Fibroblast of skin of right biceps (primary cell): ENCODE measurements at regions not wholly inside any gene's neighbourhood (a gene's known extent, or its start where the extent isn't known, plus 50 kb on each side); places are given as distances from the start of the nearest gene placed in this dataset.
A peak's percentile ranks its signal among the peaks of the same experiment; 100 is the strongest.

Experiments used
- DNase-seq: peaks from one replicate; pipeline ENCODE4 v3.0.0-alpha.2; 2013

DNA sequence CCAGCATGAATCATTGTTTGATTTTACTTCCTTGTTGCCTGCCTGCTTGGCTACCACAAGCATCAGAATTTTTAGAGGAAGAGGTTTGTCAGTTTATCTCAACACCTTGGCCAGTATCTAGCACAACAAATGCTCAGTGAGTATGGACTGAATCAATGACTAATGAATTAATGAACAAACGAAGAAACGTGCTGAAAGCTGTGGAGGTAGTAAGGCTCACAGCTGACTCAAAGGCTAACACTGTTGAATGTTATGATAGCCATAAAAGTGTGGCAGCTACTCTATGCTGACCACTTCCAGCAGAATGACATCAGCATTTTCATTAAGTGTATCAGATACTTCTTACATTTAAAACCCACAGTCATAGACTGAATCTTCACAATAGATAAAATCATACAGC, 543.4 kb downstream of the IRS1 start:
- DNase-seq = peak; percentile 50

- no peak for DNase-seq
Observed at GRCh38 chr2:226251661-226252060, 548.0 kb downstream of the IRS1 start.

DNA sequence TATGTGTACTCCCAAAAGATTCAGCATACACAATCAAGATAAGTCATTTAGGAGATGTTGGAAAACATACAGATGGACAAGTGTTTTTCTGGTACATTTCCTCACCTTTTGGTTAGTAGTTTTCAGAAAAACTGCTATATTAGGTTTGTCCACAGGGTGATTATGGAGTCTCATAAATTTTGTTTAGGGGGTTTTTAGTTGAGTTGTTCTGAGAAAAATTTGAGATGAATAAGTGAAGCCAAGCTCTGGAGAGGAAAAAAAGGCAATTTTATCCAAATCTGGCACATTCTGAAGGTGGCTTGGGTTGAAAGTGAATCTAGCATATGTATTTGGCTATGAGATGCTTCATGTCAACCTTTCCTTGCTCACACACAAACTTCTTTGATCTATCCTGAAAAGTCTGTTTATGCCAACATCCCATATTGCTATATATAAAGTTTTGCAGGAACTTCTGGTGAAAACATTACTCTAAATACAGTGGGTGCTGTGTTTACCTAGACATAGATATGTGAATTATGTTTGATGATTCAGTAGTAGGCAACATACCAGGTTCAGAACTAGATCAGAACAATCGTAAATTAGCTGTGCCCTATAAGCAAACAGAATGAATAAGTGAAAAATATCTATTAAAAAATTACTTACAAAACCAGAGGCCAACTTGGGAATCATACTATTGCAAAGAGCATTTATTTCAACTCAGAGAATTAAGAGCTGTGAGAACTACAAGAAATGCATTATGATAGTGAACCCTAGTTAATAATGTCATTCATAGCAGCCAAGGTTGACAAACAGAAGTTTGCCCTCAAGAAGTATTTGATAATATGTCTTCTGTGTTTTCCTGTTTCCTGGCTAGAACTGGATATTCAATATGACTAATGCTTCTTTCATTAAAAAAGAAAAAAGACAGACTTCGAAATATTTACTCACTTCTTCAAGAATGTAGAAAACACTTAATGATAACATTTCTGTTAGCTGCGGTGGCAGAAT, 552.0 kb downstream of the IRS1 start:
- peak; percentile 28 for DNase-seq

DNA sequence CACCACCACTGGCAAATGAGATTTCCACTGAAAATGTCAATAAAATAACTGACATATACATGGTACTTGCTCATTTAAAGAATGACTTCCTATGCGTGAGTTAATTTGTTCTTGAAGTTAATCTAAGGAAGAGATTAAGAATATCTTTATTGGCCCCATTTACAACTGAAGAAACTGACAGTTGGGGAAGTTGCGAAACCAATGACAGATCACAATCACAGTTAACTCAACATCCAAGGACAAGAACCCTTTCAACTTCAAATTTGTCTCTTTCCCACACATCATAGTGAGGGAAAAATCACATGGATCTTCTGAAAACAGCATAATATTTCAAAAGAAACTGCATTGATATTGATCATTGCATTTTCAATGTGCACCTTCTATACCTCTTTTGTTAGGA, 565.4 kb downstream of the IRS1 start:
- DNase-seq = no peak

DNA sequence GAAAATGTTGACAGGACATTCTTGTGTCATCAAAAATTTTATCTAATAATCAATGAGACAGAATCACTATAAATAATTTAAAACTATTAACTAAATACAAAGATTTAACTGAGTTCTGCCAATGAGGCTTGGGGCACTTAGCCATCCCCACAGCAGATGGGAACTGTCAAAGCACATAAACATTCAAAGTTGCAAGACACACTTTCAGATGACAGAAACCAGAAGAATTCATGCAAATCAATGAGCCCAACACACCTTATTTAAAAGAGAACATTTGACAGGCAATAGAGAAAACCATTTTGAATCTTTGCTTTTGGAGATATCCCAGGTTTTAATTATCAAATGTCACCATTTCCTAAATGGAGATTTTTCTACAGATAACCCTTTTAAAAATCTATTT, 566.2 kb downstream of the IRS1 start:
- DNase-seq = no peak

- DNase-seq = no peak
Observed at GRCh38 chr2:226228080-226228479, 571.5 kb downstream of the IRS1 start.

DNA sequence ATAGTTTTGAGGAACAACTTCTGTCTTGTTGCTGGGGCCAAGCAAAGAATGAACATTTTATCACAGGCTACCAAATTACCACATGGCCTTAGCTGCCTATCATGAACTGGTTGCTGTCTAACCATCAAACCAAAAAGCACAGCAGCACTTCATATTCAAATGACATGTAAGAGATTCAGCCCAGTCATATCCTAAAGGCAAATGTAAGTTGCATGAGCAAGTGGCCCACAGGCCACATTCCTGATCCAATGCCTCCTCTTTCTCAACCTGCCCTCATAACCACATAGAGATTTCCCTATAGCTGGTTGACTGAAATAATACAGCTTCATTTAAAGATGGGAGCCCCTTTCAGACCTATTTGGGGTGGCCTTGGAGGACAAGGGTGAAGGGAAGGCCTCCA, 572.3 kb downstream of the IRS1 start:
- no peak for DNase-seq

- no peak for DNase-seq
Observed at GRCh38 chr2:226223704-226224103, 575.9 kb downstream of the IRS1 start.

- DNase-seq = no peak
Observed at GRCh38 chr2:226220511-226220910, 579.1 kb downstream of the IRS1 start.

GRCh38 chr2:226217191-226217590, 582.4 kb downstream of the IRS1 start:
- DNase-seq = no peak

GRCh38 chr2:226216575-226216974, 583.0 kb downstream of the IRS1 start:
- no peak for DNase-seq

DNA sequence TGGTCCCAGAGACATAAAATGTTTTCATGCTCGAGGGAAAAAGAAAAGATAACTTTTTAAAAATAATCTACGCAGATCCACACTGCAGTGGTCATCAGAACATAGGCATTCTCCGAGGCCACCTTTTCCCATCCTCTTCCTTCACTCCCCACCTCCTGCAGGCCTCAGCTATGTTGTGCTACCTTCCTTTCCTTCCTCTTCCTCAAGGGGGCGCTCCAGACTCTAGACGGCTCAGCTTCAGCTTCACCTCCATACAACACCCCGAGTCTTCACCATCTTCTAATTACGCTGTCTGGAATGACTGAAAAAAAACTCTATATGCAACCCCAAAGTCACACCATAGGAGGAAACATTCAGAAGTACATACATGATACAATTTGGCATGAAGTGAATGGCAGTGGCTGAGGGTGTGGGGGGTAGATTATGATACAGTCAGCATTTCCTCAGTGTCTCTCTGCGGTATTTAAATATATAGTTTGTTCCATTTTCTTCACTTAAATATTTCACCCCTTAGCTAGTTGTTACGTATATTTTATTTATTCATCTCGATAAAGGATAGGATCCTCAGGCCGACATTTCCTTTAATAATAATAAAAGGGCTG, 583.6 kb downstream of the IRS1 start:
- peak; percentile 61 for DNase-seq

GRCh38 chr2:226213717-226214116, 585.9 kb downstream of the IRS1 start:
- DNase-seq = peak; percentile 98

- peak; percentile 91 for DNase-seq
Observed at GRCh38 chr2:226211439-226211838, 588.2 kb downstream of the IRS1 start.

DNA sequence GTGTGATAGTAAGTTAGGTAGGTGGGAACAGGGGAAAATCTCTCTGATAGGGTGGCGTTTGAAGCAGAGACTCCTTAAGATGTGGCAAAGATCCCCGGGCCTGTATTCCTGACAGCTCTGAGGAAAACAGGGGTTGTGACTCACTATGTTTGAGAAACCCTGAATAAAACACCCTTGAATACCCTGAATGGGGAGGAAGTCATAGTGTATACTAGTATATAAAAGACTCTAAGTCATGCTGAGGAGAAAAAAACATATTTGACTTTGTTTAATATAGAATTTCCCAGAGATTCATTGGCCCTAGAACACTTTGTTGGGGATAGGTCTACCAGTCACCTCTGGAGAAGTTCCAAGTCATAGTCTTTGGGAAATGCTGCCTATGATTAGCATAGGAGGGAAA, 590.9 kb downstream of the IRS1 start:
- peak; percentile 29 for DNase-seq

GRCh38 chr2:226207671-226208070, 591.9 kb downstream of the IRS1 start:
- no peak for DNase-seq

- no peak for DNase-seq
Observed at GRCh38 chr2:226199555-226199954, 600.1 kb downstream of the IRS1 start.

DNA sequence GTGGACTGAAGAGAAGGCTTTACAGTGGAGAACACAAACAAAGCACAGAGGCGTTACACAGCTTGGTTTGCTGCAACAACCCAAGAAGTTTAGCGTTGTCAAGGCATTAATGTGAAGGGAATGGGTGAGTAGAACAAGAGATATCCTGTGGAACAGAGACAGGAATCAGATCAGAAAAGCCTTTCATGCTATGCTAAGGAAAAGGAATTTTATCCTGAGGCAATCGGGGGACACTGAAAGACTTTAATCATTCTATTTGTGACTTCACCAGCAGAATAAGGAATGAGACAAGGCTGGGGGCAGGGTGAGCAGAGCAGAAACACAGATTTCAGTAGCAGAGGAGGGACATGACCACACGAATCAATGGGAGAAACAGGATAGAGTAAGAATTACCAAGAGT, 600.7 kb downstream of the IRS1 start:
- peak; percentile 10 for DNase-seq

DNA sequence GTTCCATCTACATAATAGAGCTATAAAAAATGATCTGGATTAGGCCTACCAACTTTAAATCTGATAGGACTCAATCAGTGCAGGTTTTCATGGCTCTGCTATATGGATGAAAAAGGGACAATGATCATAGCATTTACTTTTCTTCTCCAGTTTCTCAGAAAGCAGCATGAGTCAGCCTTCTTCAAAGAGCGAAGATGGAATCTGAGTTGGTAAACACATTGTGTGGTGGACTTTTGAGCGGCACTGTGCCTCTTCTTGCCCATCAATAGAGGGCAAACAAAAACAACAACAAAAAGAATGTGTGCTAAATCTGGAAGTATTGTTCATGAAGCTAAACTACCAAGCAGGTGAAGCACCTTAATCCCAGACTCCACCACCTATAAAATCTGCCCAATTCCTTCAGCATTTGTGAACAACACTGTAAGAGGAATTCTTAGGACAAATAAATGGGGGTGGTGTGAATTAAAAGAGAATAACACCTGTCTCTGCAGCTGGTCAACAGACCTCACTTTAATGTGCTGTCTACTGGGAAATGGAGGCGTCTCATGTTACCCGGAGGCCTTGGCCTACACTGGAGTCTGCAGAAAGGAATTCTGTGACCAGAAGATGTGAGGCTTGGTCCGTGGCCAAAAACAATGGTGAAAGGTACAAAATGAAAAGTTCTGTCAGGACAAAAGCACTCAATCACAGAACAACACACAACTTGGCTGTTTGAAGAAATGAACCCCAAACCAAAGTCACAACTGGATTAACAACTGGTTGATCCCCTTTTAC, 609.0 kb downstream of the IRS1 start:
- no peak for DNase-seq

DNA sequence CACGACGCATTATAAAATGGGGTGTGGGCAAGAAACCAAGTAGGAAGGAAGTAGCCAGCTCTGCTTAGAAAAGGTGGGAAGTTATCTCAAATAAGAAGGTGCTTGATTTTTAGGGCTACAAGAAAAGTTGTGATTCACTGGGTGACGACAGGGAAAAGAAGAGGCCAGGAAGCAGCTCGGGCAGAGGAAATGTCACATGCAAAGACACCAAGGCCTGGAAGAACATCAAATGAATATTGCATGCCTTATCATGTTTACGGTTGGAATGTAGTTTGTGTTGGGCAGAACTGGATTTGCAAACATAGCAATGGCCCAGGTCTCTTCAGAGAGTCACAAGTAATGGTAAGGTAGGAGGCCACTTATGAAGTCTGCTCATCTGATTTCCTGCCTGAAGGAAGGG, 610.6 kb downstream of the IRS1 start:
- DNase-seq = no peak

DNA sequence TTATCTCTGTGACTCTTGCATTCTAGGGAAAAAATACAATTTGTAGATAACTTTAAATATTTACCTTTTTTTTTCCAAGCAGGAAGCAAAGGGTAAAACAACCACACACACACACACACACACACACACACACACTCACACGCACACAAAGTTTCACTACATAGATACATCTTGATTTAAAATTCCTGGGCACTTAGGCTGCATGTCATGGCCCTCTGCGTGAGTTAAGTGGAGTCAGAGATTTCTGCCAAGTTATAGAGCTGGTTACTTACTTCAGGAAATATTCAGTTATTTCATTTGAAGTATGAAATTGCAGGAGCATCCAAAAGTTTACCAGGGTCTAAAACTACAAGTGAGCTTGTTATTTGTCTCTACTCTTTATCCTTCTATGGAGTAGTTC, 612.0 kb downstream of the IRS1 start:
- DNase-seq = peak; percentile 85

DNA sequence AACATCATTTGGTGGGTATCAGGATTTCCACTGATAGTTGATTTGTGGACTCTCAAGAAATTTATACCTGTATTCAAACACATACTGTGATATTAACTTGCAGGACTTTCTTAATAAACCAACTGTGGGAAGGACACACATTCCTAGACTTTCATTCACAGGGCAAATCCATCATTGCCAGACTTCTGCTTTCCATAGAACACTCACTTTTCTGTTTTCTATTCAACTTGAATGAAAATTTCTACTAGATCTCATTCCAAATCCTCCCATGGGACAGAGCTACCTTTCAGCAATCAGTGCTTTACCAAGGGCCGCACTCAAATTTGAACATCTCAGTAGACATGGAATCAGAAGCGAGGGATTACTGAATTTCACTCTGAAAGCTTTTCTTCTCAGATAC, 612.5 kb downstream of the IRS1 start:
- DNase-seq = peak; percentile 31

GRCh38 chr2:226185616-226186211, 613.9 kb downstream of the IRS1 start:
- peak; percentile 94 for DNase-seq
